ENCODE measurements at regions not wholly inside any gene's neighbourhood (a gene's known extent, or its start where the extent isn't known, plus 50 kb on each side); places are given as distances from the start of the nearest gene placed in this dataset.

- H3K27me3 ChIP-seq (ENCODE audit: control insufficient read depth, insufficient read depth, low read length), result no peaks in the 10 kb centered on the region
- H3K9me3 ChIP-seq (ENCODE audit: control insufficient read depth, insufficient read depth, low read length), result peaks cover 36% of the 10 kb centered on the region
- no peak overlapping the region for H3K4me3 ChIP-seq (ENCODE audit: low read depth, low read length)
- TF ChIP-seq CTCF (IDR thresholded peaks at IDR 0.05; ENCODE audit: low read depth, low read length), result no peak
- ChIA-PET POLR2A (no interaction called here), CTCF (no interaction called here)
- H3K27ac ChIP-seq (ENCODE audit: low read depth, low read length), result no peak overlapping the region
- DNase-seq (ENCODE audit: low read depth, low spot score), result no peak
These were observed 573.7 kb downstream of the BCL11B start for GRCh38 chr14:98698341-98698740.

GRCh38 chr14:98700748-98701147 is 571.2 kb downstream of the BCL11B start:
- Histone ChIP-seq H3K27ac (ENCODE audit: low read depth, low read length) (no peak overlapping the region), H3K27me3 (ENCODE audit: control insufficient read depth, insufficient read depth, low read length) (no peaks in the 10 kb centered on the region), H3K4me3 (ENCODE audit: low read depth, low read length) (no peak overlapping the region), H3K9me3 (ENCODE audit: control insufficient read depth, insufficient read depth, low read length) (peaks cover 42% of the 10 kb centered on the region)
- POLR2A ChIA-PET, result no interaction called here
- no peak for TF ChIP-seq CTCF (IDR thresholded peaks at IDR 0.05; ENCODE audit: low read depth, low read length)
- DNase-seq (ENCODE audit: low read depth, low spot score), result no peak
- CTCF ChIA-PET, result no interaction called here

DNA sequence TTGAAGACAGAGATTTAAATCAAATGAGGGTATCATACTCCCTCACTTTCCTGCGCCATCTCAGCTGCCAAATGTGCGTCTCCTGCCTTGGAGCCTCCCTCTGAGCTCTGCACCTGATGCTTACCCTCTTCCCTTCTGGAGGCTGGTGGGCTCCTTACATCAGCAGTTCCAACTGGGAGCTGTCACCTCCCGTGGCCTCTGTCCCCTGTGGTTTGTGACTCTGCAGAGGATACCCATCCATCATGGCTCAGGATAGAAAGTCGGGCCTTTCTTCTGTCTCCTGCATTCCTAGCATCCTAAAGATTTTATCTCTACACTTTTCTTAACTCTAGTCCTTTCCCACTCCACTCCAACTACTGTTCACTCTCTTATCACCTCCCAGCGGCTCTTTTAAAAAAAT is 570.6 kb downstream of the BCL11B start:
- ChIA-PET CTCF (no interaction called here), POLR2A (no interaction called here)
- no peak for DNase-seq (ENCODE audit: low read depth, low spot score)
- Histone ChIP-seq H3K4me3 (ENCODE audit: low read depth, low read length) (no peak overlapping the region), H3K27ac (ENCODE audit: low read depth, low read length) (no peak overlapping the region), H3K27me3 (ENCODE audit: control insufficient read depth, insufficient read depth, low read length) (no peaks in the 10 kb centered on the region), H3K9me3 (ENCODE audit: control insufficient read depth, insufficient read depth, low read length) (peaks cover 46% of the 10 kb centered on the region)
- TF ChIP-seq CTCF (IDR thresholded peaks at IDR 0.05; ENCODE audit: low read depth, low read length), result no peak

DNA sequence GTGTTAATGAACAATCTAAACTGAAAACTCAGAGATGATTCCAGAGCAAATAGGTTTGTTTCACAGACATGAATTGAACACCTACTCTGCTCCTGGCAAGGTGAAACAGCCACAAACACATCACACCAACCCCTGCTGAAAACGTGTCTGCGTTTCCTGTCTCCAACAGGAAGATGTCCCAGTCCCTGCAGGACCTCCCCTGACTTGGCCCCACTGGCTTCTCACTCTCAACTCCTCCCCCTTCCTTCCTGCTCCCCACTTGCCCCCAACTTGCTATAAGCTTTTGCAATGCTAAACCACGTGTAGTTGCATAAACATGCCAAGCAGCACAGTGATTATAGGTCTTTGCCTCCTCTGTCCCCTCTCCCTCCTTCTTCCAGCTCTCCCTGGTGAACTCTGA is 567.6 kb downstream of the BCL11B start:
- no peak for DNase-seq (ENCODE audit: low read depth, low spot score)
- Histone ChIP-seq H3K9me3 (ENCODE audit: control insufficient read depth, insufficient read depth, low read length) (peaks cover 35% of the 10 kb centered on the region), H3K27ac (ENCODE audit: low read depth, low read length) (no peak overlapping the region), H3K4me3 (ENCODE audit: low read depth, low read length) (no peak overlapping the region), H3K27me3 (ENCODE audit: control insufficient read depth, insufficient read depth, low read length) (no peaks in the 10 kb centered on the region)
- ChIA-PET POLR2A (no interaction called here), CTCF (no interaction called here)
- no peak for TF ChIP-seq CTCF (IDR thresholded peaks at IDR 0.05; ENCODE audit: low read depth, low read length)

- ChIA-PET CTCF (no interaction called here), POLR2A (no interaction called here)
- Histone ChIP-seq H3K9me3 (ENCODE audit: control insufficient read depth, insufficient read depth, low read length) (peaks cover 35% of the 10 kb centered on the region), H3K27me3 (ENCODE audit: control insufficient read depth, insufficient read depth, low read length) (no peaks in the 10 kb centered on the region), H3K4me3 (ENCODE audit: low read depth, low read length) (no peak overlapping the region), H3K27ac (ENCODE audit: low read depth, low read length) (no peak overlapping the region)
- no peak for TF ChIP-seq CTCF (IDR thresholded peaks at IDR 0.05; ENCODE audit: low read depth, low read length)
- DNase-seq (ENCODE audit: low read depth, low spot score), result no peak
These were observed 566.1 kb downstream of the BCL11B start for GRCh38 chr14:98705871-98706300.

All from AG04450 (cell line).